Fibroblast of lung (primary cell): ENCODE measurements at regions not wholly inside any gene's neighbourhood (a gene's known extent, or its start where the extent isn't known, plus 50 kb on each side); places are given as distances from the start of the nearest gene placed in this dataset.

Experiments
- EZH2 ChIP-seq: IDR thresholded peaks from 2 replicates; pipeline ENCODE4 v1.5.1; 2012; ENCODE audit warnings: low read length, control low read depth, mild to moderate bottlenecking; ENCODE audit errors: missing control alignments
- TF ChIP-seq, protein P1 (sequence below), 2 donors: IDR thresholded peaks in 1 of 2; conservative IDR thresholded peaks in 1 of 2; 1 replicate in 1 of 2; 2 replicates in 1 of 2; pipeline ENCODE4 v1.5.1; 2011 to 2012; ENCODE audit warnings: low read length in 2 of 2, control low read depth in 1 of 2, inconsistent platforms in 1 of 2, low read depth in 1 of 2, mild to moderate bottlenecking in 1 of 2

DNA sequence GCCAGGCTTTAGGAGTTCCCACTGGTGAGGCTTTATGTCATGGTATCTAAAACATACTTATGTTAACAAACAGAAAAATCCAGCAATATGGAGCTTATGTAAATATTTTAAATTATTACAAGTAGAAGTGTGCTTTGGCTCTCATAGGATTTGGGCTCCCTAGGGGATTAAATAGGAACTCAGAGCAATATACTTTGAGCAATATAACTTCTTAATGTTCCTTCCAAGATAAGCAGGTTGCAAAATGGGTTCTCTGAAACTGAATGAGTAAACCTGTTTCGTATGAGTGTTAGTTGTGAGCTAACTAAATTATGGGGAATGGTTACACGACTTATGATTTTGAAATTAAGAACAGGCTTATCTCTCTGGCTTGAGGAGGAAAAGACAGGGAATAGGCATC is 366.1 kb upstream of the ZNF385D start:
- TF ChIP-seq EZH2: no peak
- TF ChIP-seq, protein P1, sequence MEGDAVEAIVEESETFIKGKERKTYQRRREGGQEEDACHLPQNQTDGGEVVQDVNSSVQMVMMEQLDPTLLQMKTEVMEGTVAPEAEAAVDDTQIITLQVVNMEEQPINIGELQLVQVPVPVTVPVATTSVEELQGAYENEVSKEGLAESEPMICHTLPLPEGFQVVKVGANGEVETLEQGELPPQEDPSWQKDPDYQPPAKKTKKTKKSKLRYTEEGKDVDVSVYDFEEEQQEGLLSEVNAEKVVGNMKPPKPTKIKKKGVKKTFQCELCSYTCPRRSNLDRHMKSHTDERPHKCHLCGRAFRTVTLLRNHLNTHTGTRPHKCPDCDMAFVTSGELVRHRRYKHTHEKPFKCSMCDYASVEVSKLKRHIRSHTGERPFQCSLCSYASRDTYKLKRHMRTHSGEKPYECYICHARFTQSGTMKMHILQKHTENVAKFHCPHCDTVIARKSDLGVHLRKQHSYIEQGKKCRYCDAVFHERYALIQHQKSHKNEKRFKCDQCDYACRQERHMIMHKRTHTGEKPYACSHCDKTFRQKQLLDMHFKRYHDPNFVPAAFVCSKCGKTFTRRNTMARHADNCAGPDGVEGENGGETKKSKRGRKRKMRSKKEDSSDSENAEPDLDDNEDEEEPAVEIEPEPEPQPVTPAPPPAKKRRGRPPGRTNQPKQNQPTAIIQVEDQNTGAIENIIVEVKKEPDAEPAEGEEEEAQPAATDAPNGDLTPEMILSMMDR (conservative IDR thresholded peaks at IDR 0.05 in 1 of 2, IDR thresholded peaks at IDR 0.05 in 1 of 2; ENCODE audit: low read depth in 1 of 2, low read length in 2 of 2): no peak
